H1 (cell line): ENCODE measurements at regions not wholly inside any gene's neighbourhood (a gene's known extent, or its start where the extent isn't known, plus 50 kb on each side); places are given as distances from the start of the nearest gene placed in this dataset.
A peak's percentile ranks its signal among the peaks of the same experiment; 100 is the strongest.
"Not testable (repeated sequence)": the region's sequence is repeated elsewhere in the genome, so short reads cannot be mapped to it uniquely, and the experiment has no call there.

Experiments
- CTCF ChIA-PET: fragments of 300-600 bp; sonication (Branson Sonifier 250); formaldehyde crosslinking; loops from one replicate; lab custom pipeline; 2021; ENCODE audit not compliant: partially characterized antibody; lab: Charles Lee
- POLR2A ChIA-PET: fragments of 300-600 bp; sonication (Branson Sonifier 250); formaldehyde crosslinking; loops from one replicate; lab custom pipeline; 2021; ENCODE audit warnings: inconsistent platforms; ENCODE audit not compliant: partially characterized antibody; lab: Charles Lee
- DNase-seq, 2 experiments: peaks; one replicate each; pipeline versions ENCODE4 v3.0.0 to v3.0.0-alpha.2; 2010 to 2022; ENCODE audit warnings: low spot score in 2 of 2, low read depth in 1 of 2, mixed read lengths in 1 of 2
- FAIRE-seq: peaks from 2 replicates; lab custom pipeline; 2011; peaks lifted over from hg19 to GRCh38; lab: Jason Lieb, UNC
- H2AFZ ChIP-seq: 2 replicates; pipeline ENCODE4 v1.8.1; 2012; ENCODE audit warnings: low read length, inconsistent platforms
- H2AK5ac ChIP-seq: 2 replicates; pipeline ENCODE4 v1.6.1; 2013; ENCODE audit warnings: low read depth, low read length
- H2BK120ac ChIP-seq: replicated peaks from 2 replicates; pipeline ENCODE3; 2013; ENCODE audit warnings: low read depth, low read length, inconsistent platforms
- H2BK12ac ChIP-seq: 2 replicates; pipeline ENCODE4 v1.6.1; 2013; ENCODE audit warnings: low read depth, low read length
- H2BK15ac ChIP-seq: 2 replicates; pipeline ENCODE4 v1.6.1; 2013; ENCODE audit warnings: low read length
- H2BK20ac ChIP-seq: 2 replicates; pipeline ENCODE4 v1.6.1; 2013; ENCODE audit warnings: low read length
- H2BK5ac ChIP-seq: 2 replicates; pipeline ENCODE4 v1.6.1; 2013; ENCODE audit warnings: low read depth, low read length
- H3K14ac ChIP-seq: 2 replicates; pipeline ENCODE4 v1.6.1; 2013; ENCODE audit warnings: inconsistent platforms; ENCODE audit not compliant: insufficient read length
- H3K18ac ChIP-seq: 2 replicates; pipeline ENCODE4 v1.6.1; 2013; ENCODE audit warnings: low read length; ENCODE audit errors: extremely low read depth
- H3K23ac ChIP-seq: 2 replicates; pipeline ENCODE4 v1.6.1; 2013; ENCODE audit warnings: inconsistent platforms; ENCODE audit not compliant: insufficient read length
- H3K23me2 ChIP-seq: 2 replicates; pipeline ENCODE4 v1.6.1; 2013; ENCODE audit warnings: low read depth, low read length
- H3K27ac ChIP-seq: 2 replicates; pipeline ENCODE4 v1.6.1; 2011; ENCODE audit warnings: low read depth, low read length, inconsistent platforms
- H3K27me3 ChIP-seq, 4 experiments: replicated peaks in 1 of 4; 1 replicate in 1 of 4; 2 replicates in 3 of 4; pipeline versions ENCODE4 v1.6.1 to v1.8.1; 2011 to 2013; ENCODE audit warnings: low read length in 3 of 4, mild to moderate bottlenecking in 3 of 4, inconsistent platforms in 2 of 4, mixed read lengths in 2 of 4, moderate library complexity in 1 of 4; ENCODE audit not compliant: control insufficient read depth in 3 of 4, insufficient read depth in 3 of 4; ENCODE audit errors: extremely low read depth in 1 of 4
- H3K36me3 ChIP-seq, 4 experiments: 2 replicates each; pipeline versions ENCODE4 v1.6.1 to v1.8.1; 2011 to 2013; ENCODE audit warnings: mild to moderate bottlenecking in 4 of 4, low read length in 3 of 4, moderate library complexity in 2 of 4, control low read depth in 1 of 4, inconsistent platforms in 1 of 4; ENCODE audit not compliant: insufficient read depth in 4 of 4, control insufficient read depth in 2 of 4
- H3K4ac ChIP-seq: replicated peaks from 2 replicates; pipeline ENCODE3; 2013; ENCODE audit warnings: low read length, low read depth, mixed read lengths, inconsistent platforms; ENCODE audit not compliant: insufficient read length
- H3K4me1 ChIP-seq, 4 experiments: replicated peaks in 1 of 4; 1 replicate in 1 of 4; 2 replicates in 3 of 4; pipeline versions ENCODE4 v1.6.1 to v1.8.1; 2011 to 2013; ENCODE audit warnings: low read length in 3 of 4, inconsistent platforms in 2 of 4, mixed read lengths in 1 of 4; ENCODE audit not compliant: insufficient read depth in 4 of 4, control insufficient read depth in 3 of 4
- H3K4me2 ChIP-seq, 2 experiments: 2 replicates each; pipeline versions ENCODE4 v1.6.1 to v1.8.1; 2011 to 2013; ENCODE audit warnings: low read depth in 2 of 2, low read length in 2 of 2, control low read depth in 1 of 2, inconsistent platforms in 1 of 2, mild to moderate bottlenecking in 1 of 2; ENCODE audit not compliant: insufficient read depth in 1 of 2
- H3K4me3 ChIP-seq, 4 experiments: fragments of 200-600, 300-600 bp in 1 of 4; sonication (generic), shearing (Covaris generic), sonication (Bioruptor Twin) in 1 of 4; 2 replicates each; pipeline versions ENCODE4 v1.5.1 to v1.8.1; 2011 to 2016; ENCODE audit warnings: low read length in 4 of 4, low read depth in 3 of 4, control low read depth in 2 of 4, inconsistent platforms in 2 of 4, mild to moderate bottlenecking in 2 of 4, mixed read lengths in 1 of 4, moderate library complexity in 1 of 4; ENCODE audit not compliant: insufficient read depth in 2 of 4; ENCODE audit errors: extremely low read depth in 1 of 4
- H3K56ac ChIP-seq: replicated peaks from 2 replicates; pipeline ENCODE3; 2013; ENCODE audit warnings: low read depth, mild to moderate bottlenecking, mixed read lengths, low read length, inconsistent platforms; ENCODE audit not compliant: insufficient read length
- H3K79me1 ChIP-seq: 2 replicates; pipeline ENCODE4 v1.6.1; 2013; ENCODE audit warnings: low read depth, low read length, control low read depth
- H3K79me2 ChIP-seq, 2 experiments: 2 replicates each; pipeline versions ENCODE4 v1.6.1 to v1.8.1; 2012 to 2013; ENCODE audit warnings: low read length in 2 of 2, mild to moderate bottlenecking in 2 of 2, inconsistent platforms in 1 of 2; ENCODE audit not compliant: insufficient read depth in 2 of 2, control insufficient read depth in 1 of 2
- H3K9ac ChIP-seq, 4 experiments: replicated peaks in 1 of 4; 1 replicate in 1 of 4; 2 replicates in 3 of 4; pipeline versions ENCODE4 v1.6.1 to v1.8.1; 2011 to 2013; ENCODE audit warnings: low read depth in 3 of 4, low read length in 3 of 4, control low read depth in 2 of 4, mild to moderate bottlenecking in 2 of 4, moderate library complexity in 2 of 4, inconsistent platforms in 1 of 4; ENCODE audit errors: extremely low read depth in 1 of 4
- H3K9me3 ChIP-seq, 2 experiments: 2 replicates each; pipeline versions ENCODE4 v1.6.1 to v1.8.1; 2012 to 2013; ENCODE audit warnings: mild to moderate bottlenecking in 2 of 2, moderate library complexity in 2 of 2, control low read depth in 1 of 2, inconsistent platforms in 1 of 2, low read depth in 1 of 2, low read length in 1 of 2, mixed read lengths in 1 of 2; ENCODE audit not compliant: insufficient read depth in 2 of 2
- H4K20me1 ChIP-seq, 2 experiments: replicated peaks in 1 of 2; 2 replicates each; pipeline versions ENCODE3 to v1.8.1; 2011 to 2013; ENCODE audit warnings: inconsistent platforms in 2 of 2, low read length in 2 of 2, mild to moderate bottlenecking in 1 of 2; ENCODE audit not compliant: insufficient read depth in 2 of 2, control insufficient read depth in 1 of 2
- H4K5ac ChIP-seq: 2 replicates; pipeline ENCODE4 v1.6.1; 2013; ENCODE audit warnings: low read length, low read depth, mixed read lengths, inconsistent platforms; ENCODE audit not compliant: insufficient read length
- H4K8ac ChIP-seq: 2 replicates; pipeline ENCODE4 v1.8.0; 2013; ENCODE audit warnings: mild to moderate bottlenecking, moderate library complexity, low read length, inconsistent platforms; ENCODE audit not compliant: insufficient read depth; ENCODE audit errors: extremely low read depth
- H4K91ac ChIP-seq: replicated peaks from 2 replicates; pipeline ENCODE3; 2013; ENCODE audit warnings: low read length, mixed read lengths, inconsistent platforms; ENCODE audit not compliant: insufficient read length
- ASH2L ChIP-seq: fragments of 200-600, 300-600 bp; sonication (generic); IDR thresholded peaks from one replicate; pipeline ENCODE4 v1.7.1; 2017; ENCODE audit warnings: low read length
- POLR2A ChIP-seq, 2 experiments: IDR thresholded peaks; 1 replicate in 1 of 2; 2 replicates in 1 of 2; pipeline ENCODE4 v1.6.1; 2011; ENCODE audit warnings: low read depth in 2 of 2, low read length in 2 of 2, mild to moderate bottlenecking in 2 of 2; ENCODE audit errors: control extremely low read depth in 1 of 2
- POLR2AphosphoS5 ChIP-seq: IDR thresholded peaks from 2 replicates; pipeline ENCODE4 v1.6.1; 2011; ENCODE audit warnings: low read depth, low read length
- RBBP5 ChIP-seq: IDR thresholded peaks from 2 replicates; pipeline ENCODE4 v1.7.1; 2012; ENCODE audit warnings: low read depth, mild to moderate bottlenecking, inconsistent platforms, low read length, moderate library complexity, borderline replicate concordance
- TAF1 ChIP-seq: IDR thresholded peaks from 2 replicates; pipeline ENCODE4 v1.6.1; 2011; ENCODE audit warnings: mild to moderate bottlenecking, low read depth, low read length
- WGBS, 2 experiments: shearing (Covaris generic) in 1 of 2; methylation state at CpG; one replicate each; pipeline versions ENCODE4 v1.1.6 to v1.1.7; 2013 to 2015; ENCODE audit warnings: low lambda C conversion rate in 2 of 2, mixed read lengths in 2 of 2, inconsistent platforms in 1 of 2, low coverage in 1 of 2, missing lambda C conversion rate in 1 of 2; ENCODE audit not compliant: insufficient replicate concordance in 2 of 2, insufficient coverage in 1 of 2, insufficient read length in 1 of 2; ENCODE audit errors: extremely low coverage in 1 of 2, missing lambda C conversion rate in 1 of 2; 5-methylcytosine and 5-hydroxymethylcytosine counted together

GRCh38 chr1:195847957-195848875 is 760.0 kb downstream of the KCNT2 start:
- H2AFZ ChIP-seq, result peak overlapping the region; percentile 90
- H3K4ac ChIP-seq, H3K36me3 ChIP-seq, H3K4me1 ChIP-seq, H3K79me2 ChIP-seq, H3K27me3 ChIP-seq, H4K20me1 ChIP-seq, H2AK5ac ChIP-seq, FAIRE-seq, H3K23ac ChIP-seq, H2BK20ac ChIP-seq, H3K14ac ChIP-seq, H3K23me2 ChIP-seq, H3K79me1 ChIP-seq, H3K9me3 ChIP-seq, H2BK15ac ChIP-seq: not testable (repeated sequence)
- peak overlapping the region; percentile 36 to 54 (median 38); a peak in 7 of 8 replicates for H3K4me3 ChIP-seq
- H4K5ac ChIP-seq, result peak overlapping the region; percentile 59
- WGBS, 2 experiments, result 37% methylated on average over 17 of the region's 19 CpGs; no CpG with 5 or more reads in 1 of the 2 experiments
- peak overlapping the region; percentile 57 to 59 for H3K4me2 ChIP-seq
- H2BK5ac ChIP-seq, result peak overlapping the region; percentile 94
- H4K91ac ChIP-seq, result peak overlapping the region; percentile 91
- peak overlapping the region; percentile 4; the same call in 1 of the 2 replicates for H4K8ac ChIP-seq
- POLR2A ChIA-PET, result interaction anchor here (0.9 to 2.7 kb wide), 4 partner anchors 10 to 40 kb away, joined by 3 to 9 read pairs (median 4); no protein-coding TSS in a partner anchor
- peak; percentile 81 for TF ChIP-seq ASH2L
- peak; percentile 47; the same call in 1 of the 2 replicates for TF ChIP-seq TAF1
- peak; percentile 45; the same call in 1 of the 2 replicates for TF ChIP-seq POLR2AphosphoS5
- TF ChIP-seq RBBP5, result peak; percentile 65; the same call in 1 of the 2 replicates
- TF ChIP-seq POLR2A (IDR thresholded peaks at IDR 0.05; ENCODE audit: control extremely low read depth in 1 of 2, low read depth in 2 of 2, low read length in 2 of 2), result peak in 1 of 2 experiments; percentile 68; a peak in 2 of 3 replicates
- peak overlapping the region; percentile 81 for H3K27ac ChIP-seq
- H3K9ac ChIP-seq, result peak overlapping the region; percentile 58 to 78 (median 68)
- peak in 1 of 2 experiments; percentile 64 for DNase-seq
- CTCF ChIA-PET, result interaction anchor here (0.6 to 1.5 kb wide), 2 partner anchors 193 to 301 kb away, joined by 3 read pairs; no protein-coding TSS in a partner anchor
- H2BK12ac ChIP-seq, result 0 out of 2 replicates have a peak overlapping the region, but pooled peaks have one; percentile 53
- peak overlapping the region; percentile 53 for H3K56ac ChIP-seq
- peak overlapping the region; percentile 54 for H2BK120ac ChIP-seq
- H3K18ac ChIP-seq, result peak overlapping the region; percentile 49
